CD4-positive, alpha-beta T cell treated with Interleukin-21 for 1 hour (primary cell): ENCODE measurements at regions not wholly inside any gene's neighbourhood (a gene's known extent, or its start where the extent isn't known, plus 50 kb on each side); places are given as distances from the start of the nearest gene placed in this dataset.
"Not testable (repeated sequence)": the region's sequence is repeated elsewhere in the genome, so short reads cannot be mapped to it uniquely, and the experiment has no call there.

Source experiments
- DNase-seq: peaks from one replicate; pipeline ENCODE4 v3.0.0-alpha.2; 2020

- no peak for DNase-seq
These were observed 131.4 kb upstream of the ODAD2 start for GRCh38 chr10:28130267-28130666.

GRCh38 chr10:28127881-28128280 is 129.0 kb upstream of the ODAD2 start:
- no peak for DNase-seq

- DNase-seq: no peak
These were observed 126.8 kb upstream of the ODAD2 start for GRCh38 chr10:28125701-28126100.

- DNase-seq: no peak
These were observed 121.9 kb upstream of the ODAD2 start for GRCh38 chr10:28120795-28121194.

GRCh38 chr10:28120043-28120749 is 121.3 kb upstream of the ODAD2 start:
- DNase-seq: no peak

- no peak for DNase-seq
These were observed 120.2 kb upstream of the ODAD2 start for GRCh38 chr10:28118985-28119628.

- DNase-seq: no peak
These were observed 114.3 kb upstream of the ODAD2 start for GRCh38 chr10:28113202-28113601.

GRCh38 chr10:28111712-28112111 is 112.8 kb upstream of the ODAD2 start:
- DNase-seq: no peak

GRCh38 chr10:28105561-28105960 is 106.7 kb upstream of the ODAD2 start:
- no peak for DNase-seq

- DNase-seq: no peak
These were observed 98.8 kb upstream of the ODAD2 start for GRCh38 chr10:28097633-28098032.

- DNase-seq: no peak
These were observed 97.0 kb upstream of the ODAD2 start for GRCh38 chr10:28095791-28096378.

GRCh38 chr10:28094121-28094520 is 95.2 kb upstream of the ODAD2 start:
- DNase-seq: no peak

- DNase-seq: no peak
These were observed 93.0 kb upstream of the ODAD2 start for GRCh38 chr10:28091913-28092312.

- no peak for DNase-seq
These were observed 91.6 kb upstream of the ODAD2 start for GRCh38 chr10:28090506-28090905.

GRCh38 chr10:28089467-28089866 is 90.6 kb upstream of the ODAD2 start:
- DNase-seq: no peak

GRCh38 chr10:28087661-28088351 is 88.9 kb upstream of the ODAD2 start:
- no peak for DNase-seq

- DNase-seq: not testable (repeated sequence)
These were observed 86.9 kb upstream of the ODAD2 start for GRCh38 chr10:28085760-28086159.

- DNase-seq: no peak
These were observed 84.0 kb upstream of the ODAD2 start for GRCh38 chr10:28082885-28083284.

GRCh38 chr10:28082316-28082715 is 83.4 kb upstream of the ODAD2 start:
- no peak for DNase-seq

GRCh38 chr10:28077889-28078288 is 79.0 kb upstream of the ODAD2 start:
- DNase-seq: no peak

- DNase-seq: no peak
These were observed 76.5 kb upstream of the ODAD2 start for GRCh38 chr10:28075424-28075823.

- DNase-seq: no peak
These were observed 73.7 kb upstream of the ODAD2 start for GRCh38 chr10:28072573-28072972.

GRCh38 chr10:28060031-28060607 is 61.2 kb upstream of the ODAD2 start:
- DNase-seq: no peak
